Naive thymus-derived CD4-positive, alpha-beta T cell (primary cell): ENCODE measurements at regions not wholly inside any gene's neighbourhood (a gene's known extent, or its start where the extent isn't known, plus 50 kb on each side); places are given as distances from the start of the nearest gene placed in this dataset.

Experiments
- ATAC-seq: fragments of 150-1000 bp; cut with Tn5 transposase; 2 replicates; pipeline ENCODE4 v1.10.0; 2021; ENCODE audit warnings: mild to moderate bottlenecking, moderate library complexity
- CTCF ChIA-PET: fragments of 350-600 bp; sonication (Branson Sonifier 250); formaldehyde crosslinking; loops from one replicate; lab custom pipeline; 2021; ENCODE audit warnings: antibody characterized with exemption; lab: Charles Lee
- POLR2A ChIA-PET: fragments of 350-600 bp; sonication (Branson Sonifier 250); formaldehyde crosslinking; loops from one replicate; lab custom pipeline; 2021; ENCODE audit warnings: antibody characterized with exemption, inconsistent platforms; lab: Charles Lee
- DNase-seq, 9 donors: peaks; one replicate each; pipeline versions ENCODE4 v3.0.0 to v3.0.0-alpha.2; 2020 to 2022; ENCODE audit warnings: mixed read lengths in 1 of 9
- H3K27ac ChIP-seq: one replicate; pipeline ENCODE4 v1.7.0; 2013; ENCODE audit warnings: mild to moderate bottlenecking, low read depth, low read length, moderate library complexity
- H3K27me3 ChIP-seq, 2 donors: one replicate each; pipeline ENCODE4 v1.7.0; 2013; ENCODE audit warnings: low read length in 2 of 2, mild to moderate bottlenecking in 2 of 2, moderate library complexity in 2 of 2; ENCODE audit not compliant: control insufficient read depth in 2 of 2, insufficient read depth in 2 of 2
- H3K36me3 ChIP-seq, 3 experiments: 1 replicate in 2 of 3; 2 replicates in 1 of 3; pipeline ENCODE4 v1.7.0; 2013; ENCODE audit warnings: low read length in 3 of 3, mild to moderate bottlenecking in 3 of 3, moderate library complexity in 1 of 3; ENCODE audit not compliant: insufficient read depth in 3 of 3, control insufficient read depth in 2 of 3
- H3K4me1 ChIP-seq, 2 donors: one replicate each; pipeline ENCODE4 v1.7.0; 2013; ENCODE audit warnings: low read length in 2 of 2, mild to moderate bottlenecking in 2 of 2, moderate library complexity in 1 of 2; ENCODE audit not compliant: control insufficient read depth in 2 of 2, insufficient read depth in 2 of 2
- H3K4me3 ChIP-seq: 2 replicates; pipeline ENCODE4 v1.7.0; 2013; ENCODE audit warnings: mild to moderate bottlenecking, low read length
- H3K9me3 ChIP-seq, 3 experiments: 1 replicate in 2 of 3; 2 replicates in 1 of 3; pipeline ENCODE4 v1.7.0; 2013; ENCODE audit warnings: low read length in 3 of 3; ENCODE audit not compliant: control insufficient read depth in 2 of 3
- H3K27ac Mint-ChIP-seq, 9 donors: one replicate each; pipeline ENCODE4 v1.8.0; 2020 to 2022; ENCODE audit warnings: mixed read lengths in 9 of 9, mild to moderate bottlenecking in 8 of 9, moderate library complexity in 5 of 9, inconsistent platforms in 2 of 9
- H3K27me3 Mint-ChIP-seq, 5 donors: one replicate each; pipeline ENCODE4 v1.8.0; 2021 to 2022; ENCODE audit warnings: mixed read lengths in 5 of 5, mild to moderate bottlenecking in 1 of 5
- H3K36me3 Mint-ChIP-seq, 5 donors: one replicate each; pipeline ENCODE4 v1.8.0; 2020 to 2022; ENCODE audit warnings: mixed read lengths in 5 of 5, mild to moderate bottlenecking in 3 of 5, inconsistent platforms in 1 of 5
- H3K4me1 Mint-ChIP-seq, 7 donors: one replicate each; pipeline ENCODE4 v1.8.0; 2020 to 2022; ENCODE audit warnings: mixed read lengths in 7 of 7, mild to moderate bottlenecking in 3 of 7, inconsistent platforms in 1 of 7
- H3K4me3 Mint-ChIP-seq, 10 donors: one replicate each; pipeline ENCODE4 v1.8.0; 2020 to 2022; ENCODE audit warnings: mild to moderate bottlenecking in 10 of 10, mixed read lengths in 10 of 10, moderate library complexity in 6 of 10, inconsistent platforms in 2 of 10
- H3K9me3 Mint-ChIP-seq, 11 donors: one replicate each; pipeline ENCODE4 v1.8.0; 2020 to 2022; ENCODE audit warnings: mixed read lengths in 11 of 11, mild to moderate bottlenecking in 4 of 11, inconsistent platforms in 1 of 11, moderate library complexity in 1 of 11
- intact Hi-C, 2 donors: fragments of 100-400 bp; cut with micrococcal nuclease; formaldehyde crosslinking; loops; one replicate each; pipeline ENCODE4 v1.15.1; 2023

GRCh38 chr4:141339391-141339790, 118.7 kb downstream of the ZNF330 start:
- no peaks in the 10 kb centered on the region for H3K36me3 ChIP-seq
- Mint-ChIP-seq H3K4me1 (no peaks in the 10 kb centered on the region), H3K4me3 (no peak overlapping the region), H3K36me3 (no peaks in the 10 kb centered on the region), H3K27ac (no peak overlapping the region), H3K9me3 (no peaks in the 10 kb centered on the region), H3K27me3 (peaks cover 23 to 36% (median 30%) of the 10 kb centered on the region in 5 donors)
- CTCF ChIA-PET = no interaction called here
- H3K4me1 ChIP-seq = no peaks in the 10 kb centered on the region
- H3K27ac ChIP-seq = no peak overlapping the region
- no peaks in the 10 kb centered on the region for H3K27me3 ChIP-seq
- no peak overlapping the region for H3K4me3 ChIP-seq
- POLR2A ChIA-PET = no interaction called here
- H3K9me3 ChIP-seq = no peaks in the 10 kb centered on the region
- intact Hi-C loops = no loop called here
- DNase-seq (no peak), ATAC-seq (no peak)

- ATAC-seq = no peak
- H3K4me1 Mint-ChIP-seq = no peaks in the 10 kb centered on the region
These were observed 119.3 kb downstream of the ZNF330 start for GRCh38 chr4:141339966-141340365.

GRCh38 chr4:141340458-141340857, 119.8 kb downstream of the ZNF330 start:
- CTCF ChIA-PET = no interaction called here
- Histone ChIP-seq H3K4me1 (no peaks in the 10 kb centered on the region), H3K27ac (no peak overlapping the region), H3K4me3 (no peak overlapping the region), H3K9me3 (no peaks in the 10 kb centered on the region), H3K36me3 (no peaks in the 10 kb centered on the region), H3K27me3 (no peaks in the 10 kb centered on the region)
- Mint-ChIP-seq H3K36me3 (no peaks in the 10 kb centered on the region), H3K27me3 (peaks cover 14 to 32% (median 25%) of the 10 kb centered on the region in 5 donors), H3K9me3 (no peaks in the 10 kb centered on the region), H3K4me3 (no peak overlapping the region), H3K27ac (no peak overlapping the region), H3K4me1 (no peaks in the 10 kb centered on the region)
- DNase-seq = no peak
- intact Hi-C loops = no loop called here
- ATAC-seq = no peak
- POLR2A ChIA-PET = no interaction called here

More at GRCh38 chr4:141339966-141340365, 119.3 kb downstream of the ZNF330 start:
- no peak for DNase-seq
- H3K9me3 Mint-ChIP-seq = no peaks in the 10 kb centered on the region
- H3K4me3 Mint-ChIP-seq = no peak overlapping the region
- Histone ChIP-seq H3K27me3 (no peaks in the 10 kb centered on the region), H3K9me3 (no peaks in the 10 kb centered on the region), H3K4me3 (no peak overlapping the region), H3K4me1 (no peaks in the 10 kb centered on the region), H3K36me3 (no peaks in the 10 kb centered on the region), H3K27ac (no peak overlapping the region)
- ChIA-PET POLR2A (no interaction called here), CTCF (no interaction called here)
- no peak overlapping the region for H3K27ac Mint-ChIP-seq
- H3K36me3 Mint-ChIP-seq = no peaks in the 10 kb centered on the region
- H3K27me3 Mint-ChIP-seq = peaks cover 18 to 36% (median 30%) of the 10 kb centered on the region in 5 donors
- intact Hi-C loops = no loop called here

- H3K4me3 Mint-ChIP-seq = no peak overlapping the region
- ATAC-seq (peak; percentile 55), DNase-seq (no peak)
- H3K36me3 ChIP-seq = no peaks in the 10 kb centered on the region
- no peaks in the 10 kb centered on the region for H3K4me1 ChIP-seq
- no peak overlapping the region for H3K27ac ChIP-seq
- ChIA-PET POLR2A (no interaction called here), CTCF (no interaction called here)
- no peaks in the 10 kb centered on the region for H3K9me3 ChIP-seq
- peaks cover 8 to 33% (median 15%) of the 10 kb centered on the region in 5 donors for H3K27me3 Mint-ChIP-seq
- no peak overlapping the region for H3K4me3 ChIP-seq
- H3K4me1 Mint-ChIP-seq = peaks cover 0 to 2% (median 0%) of the 10 kb centered on the region in 7 donors
- H3K27me3 ChIP-seq = no peaks in the 10 kb centered on the region
- H3K36me3 Mint-ChIP-seq = no peaks in the 10 kb centered on the region
- H3K9me3 Mint-ChIP-seq = no peaks in the 10 kb centered on the region
- intact Hi-C loops = no loop called here
- H3K27ac Mint-ChIP-seq = no peak overlapping the region
These were observed 125.4 kb downstream of the ZNF330 start for GRCh38 chr4:141346144-141346543.

GRCh38 chr4:141347684-141348083, 127.0 kb downstream of the ZNF330 start:
- POLR2A ChIA-PET = no interaction called here
- H3K4me3 ChIP-seq = no peak overlapping the region
- H3K4me3 Mint-ChIP-seq = no peak overlapping the region

GRCh38 chr4:141348125-141348524, 127.4 kb downstream of the ZNF330 start:
- intact Hi-C loops = no loop called here
- Mint-ChIP-seq H3K4me1 (peaks cover 0 to 2% (median 0%) of the 10 kb centered on the region in 7 donors), H3K27me3 (peaks cover 0 to 22% (median 6%) of the 10 kb centered on the region in 5 donors), H3K9me3 (no peaks in the 10 kb centered on the region), H3K27ac (no peak overlapping the region), H3K36me3 (no peaks in the 10 kb centered on the region), H3K4me3 (no peak overlapping the region)
- Histone ChIP-seq H3K9me3 (no peaks in the 10 kb centered on the region), H3K4me3 (no peak overlapping the region), H3K36me3 (no peaks in the 10 kb centered on the region), H3K27me3 (no peaks in the 10 kb centered on the region), H3K27ac (no peak overlapping the region), H3K4me1 (no peaks in the 10 kb centered on the region)
- DNase-seq (no peak), ATAC-seq (peak; percentile 81)
- POLR2A ChIA-PET = no interaction called here
- CTCF ChIA-PET = no interaction called here

More at GRCh38 chr4:141347684-141348083, 127.0 kb downstream of the ZNF330 start:
- Histone ChIP-seq H3K27ac (no peak overlapping the region), H3K9me3 (no peaks in the 10 kb centered on the region), H3K36me3 (no peaks in the 10 kb centered on the region), H3K27me3 (no peaks in the 10 kb centered on the region), H3K4me1 (no peaks in the 10 kb centered on the region)
- peaks cover 2 to 24% (median 6%) of the 10 kb centered on the region in 5 donors for H3K27me3 Mint-ChIP-seq
- no peak overlapping the region for H3K27ac Mint-ChIP-seq
- H3K36me3 Mint-ChIP-seq = no peaks in the 10 kb centered on the region
- no peak for DNase-seq
- peaks cover 0 to 2% (median 0%) of the 10 kb centered on the region in 7 donors for H3K4me1 Mint-ChIP-seq
- CTCF ChIA-PET = no interaction called here
- no peaks in the 10 kb centered on the region for H3K9me3 Mint-ChIP-seq
- intact Hi-C loops = no loop called here
- ATAC-seq = peak; percentile 24

- H3K9me3 Mint-ChIP-seq = no peaks in the 10 kb centered on the region
- no peak for DNase-seq
- no peak overlapping the region for H3K27ac Mint-ChIP-seq
- intact Hi-C loops = no loop called here
- H3K27ac ChIP-seq = no peak overlapping the region
- CTCF ChIA-PET = no interaction called here
- H3K4me1 ChIP-seq = no peaks in the 10 kb centered on the region
- H3K9me3 ChIP-seq = no peaks in the 10 kb centered on the region
- no peak overlapping the region for H3K4me3 ChIP-seq
- POLR2A ChIA-PET = no interaction called here
- no peak for ATAC-seq
- no peak overlapping the region for H3K4me3 Mint-ChIP-seq
- peaks cover 0 to 2% (median 0%) of the 10 kb centered on the region in 7 donors for H3K4me1 Mint-ChIP-seq
- no peaks in the 10 kb centered on the region for H3K36me3 Mint-ChIP-seq
- H3K27me3 ChIP-seq = no peaks in the 10 kb centered on the region
- peaks cover 0 to 18% (median 5%) of the 10 kb centered on the region in 5 donors for H3K27me3 Mint-ChIP-seq
- H3K36me3 ChIP-seq = no peaks in the 10 kb centered on the region
These were observed 127.9 kb downstream of the ZNF330 start for GRCh38 chr4:141348573-141348972.
